T47D (cell line): ENCODE measurements at regions not wholly inside any gene's neighbourhood (a gene's known extent, or its start where the extent isn't known, plus 50 kb on each side); places are given as distances from the start of the nearest gene placed in this dataset.
"Not testable (repeated sequence)": the region's sequence is repeated elsewhere in the genome, so short reads cannot be mapped to it uniquely, and the experiment has no call there.

ENCODE experiments used
- DNase-seq, 2 experiments: peaks; one replicate each; pipeline versions ENCODE4 v3.0.0 to v3.0.0-alpha.2; 2011 to 2012; ENCODE audit warnings: low read depth in 1 of 2, low spot score in 1 of 2
- JUND ChIP-seq: IDR thresholded peaks from 2 replicates; pipeline ENCODE4 v1.6.1; 2012; ENCODE audit warnings: low read depth
- in situ Hi-C: cut with HindIII; loops from 2 replicates; pipeline ENCODE4 v1.10.0; 2016; ENCODE audit warnings: low sequenced_read_pairs, low pct_unique_long_range_greater_than_20kb

- in situ Hi-C loops = no loop called here
- no peak for DNase-seq
- no peak for TF ChIP-seq JUND
Measured at GRCh38 chr4:128428397-128428796, 140.8 kb upstream of the PGRMC2 start.

- in situ Hi-C loops = no loop called here
- peak; percentile 26 to 93 for DNase-seq
- no peak for TF ChIP-seq JUND
Measured at GRCh38 chr4:128427832-128428366, 140.3 kb upstream of the PGRMC2 start.

GRCh38 chr4:128424527-128425497 is 137.2 kb upstream of the PGRMC2 start:
- in situ Hi-C loops = no loop called here
- no peak for DNase-seq
- TF ChIP-seq JUND = no peak

- DNase-seq, in situ Hi-C loops: not testable (repeated sequence)
Measured at GRCh38 chr4:128422296-128422695, 134.7 kb upstream of the PGRMC2 start.

- no peak for TF ChIP-seq JUND
- no peak for DNase-seq
- in situ Hi-C loops = no loop called here
Measured at GRCh38 chr4:128416921-128417320, 129.3 kb upstream of the PGRMC2 start.

GRCh38 chr4:128410037-128410436 is 122.4 kb upstream of the PGRMC2 start:
- in situ Hi-C loops = no loop called here
- no peak for DNase-seq
- no peak for TF ChIP-seq JUND

GRCh38 chr4:128403586-128403985 is 116.0 kb upstream of the PGRMC2 start:
- no peak for TF ChIP-seq JUND
- DNase-seq = no peak
- in situ Hi-C loops = no loop called here

GRCh38 chr4:128394778-128395177 is 107.2 kb upstream of the PGRMC2 start:
- DNase-seq = no peak
- in situ Hi-C loops = no loop called here
- no peak for TF ChIP-seq JUND

- no peak for DNase-seq
- TF ChIP-seq JUND = no peak
- in situ Hi-C loops = no loop called here
Measured at GRCh38 chr4:128393101-128393704, 105.6 kb upstream of the PGRMC2 start.

- no peak for TF ChIP-seq JUND
- no peak for DNase-seq
- in situ Hi-C loops = no loop called here
Measured at GRCh38 chr4:128390475-128390996, 102.9 kb upstream of the PGRMC2 start.

GRCh38 chr4:128388796-128389195 is 101.2 kb upstream of the PGRMC2 start:
- in situ Hi-C loops = no loop called here
- no peak for TF ChIP-seq JUND
- no peak for DNase-seq

- no peak for TF ChIP-seq JUND
- no peak for DNase-seq
- in situ Hi-C loops = no loop called here
Measured at GRCh38 chr4:128388352-128388630, 100.7 kb upstream of the PGRMC2 start.

- TF ChIP-seq JUND = no peak
- in situ Hi-C loops = no loop called here
- no peak for DNase-seq
Measured at GRCh38 chr4:128387600-128388351, 100.2 kb upstream of the PGRMC2 start.
